HEK293 (cell line): ENCODE measurements at regions not wholly inside any gene's neighbourhood (a gene's known extent, or its start where the extent isn't known, plus 50 kb on each side); places are given as distances from the start of the nearest gene placed in this dataset.

ENCODE experiments used
- CTCF ChIA-PET: fragments of 350-600 bp; formaldehyde crosslinking; extraction: SDS; loops from one replicate; lab custom pipeline; 2021; ENCODE audit warnings: antibody characterized with exemption; lab: Yijun Ruan, JAX
- POLR2A ChIA-PET: fragments of 300-600 bp; formaldehyde crosslinking; extraction: SDS; loops from one replicate; lab custom pipeline; 2020; ENCODE audit warnings: antibody characterized with exemption, inconsistent platforms; lab: Yijun Ruan, JAX
- H3K27ac ChIP-seq: fragments of 200-500 bp; sonication (Bioruptor generic); 2 replicates; pipeline ENCODE4 v1.5.1; 2014; ENCODE audit warnings: low read depth, low read length, control low read depth, inconsistent platforms; ENCODE audit errors: extremely low read depth
- H3K36me3 ChIP-seq, 2 experiments: fragments of 200-500 bp in 1 of 2; sonication (Bioruptor generic) in 1 of 2; 1 replicate in 1 of 2; 2 replicates in 1 of 2; pipeline ENCODE4 v1.5.1; 2014 to 2017; ENCODE audit warnings: inconsistent platforms in 2 of 2, low read length in 2 of 2; ENCODE audit not compliant: control insufficient read depth in 2 of 2, insufficient read depth in 1 of 2
- H3K4me1 ChIP-seq: fragments of 200-500 bp; sonication (Bioruptor generic); 2 replicates; pipeline ENCODE4 v1.5.1; 2014; ENCODE audit warnings: mild to moderate bottlenecking, low read length, inconsistent platforms; ENCODE audit not compliant: control insufficient read depth, insufficient read depth
- H3K4me3 ChIP-seq: 2 replicates; pipeline ENCODE4 v1.5.1; 2011; ENCODE audit warnings: low read depth, mild to moderate bottlenecking, control low read depth, low read length, moderate library complexity
- H3K9me3 ChIP-seq: fragments of 200-500 bp; sonication (Bioruptor generic); 2 replicates; pipeline ENCODE4 v1.5.1; 2014; ENCODE audit warnings: low read depth, low read length, inconsistent platforms; ENCODE audit not compliant: control insufficient read depth, insufficient read depth
- OSR2 ChIP-seq: fragments of 450-650 bp; formaldehyde crosslinking; IDR thresholded peaks from 2 replicates; pipeline ENCODE4 v1.5.1; 2016; ENCODE audit warnings: missing biosample characterization, missing genetic modification characterization
- OVOL3 ChIP-seq: fragments of 450-650 bp; formaldehyde crosslinking; IDR thresholded peaks from 2 replicates; pipeline ENCODE4 v1.5.1; 2016; ENCODE audit warnings: missing biosample characterization, missing genetic modification characterization
- SCRT1 ChIP-seq: fragments of 450-650 bp; formaldehyde crosslinking; IDR thresholded peaks from 2 replicates; pipeline ENCODE4 v1.5.1; 2016; ENCODE audit warnings: missing biosample characterization, missing genetic modification characterization, borderline replicate concordance
- SP3 ChIP-seq: fragments of 450-650 bp; formaldehyde crosslinking; IDR thresholded peaks from 2 replicates; pipeline ENCODE4 v1.5.1; 2016; ENCODE audit warnings: missing biosample characterization, missing genetic modification characterization
- ZFP41 ChIP-seq: fragments of 450-650 bp; formaldehyde crosslinking; IDR thresholded peaks from 2 replicates; pipeline ENCODE4 v1.5.1; 2016; ENCODE audit warnings: missing biosample characterization, missing genetic modification characterization, borderline replicate concordance
- ZNF2 ChIP-seq: fragments of 450-650 bp; formaldehyde crosslinking; IDR thresholded peaks from 2 replicates; pipeline ENCODE4 v1.5.1; 2016; ENCODE audit warnings: missing biosample characterization, missing genetic modification characterization
- ZNF391 ChIP-seq: fragments of 450-650 bp; formaldehyde crosslinking; IDR thresholded peaks from 2 replicates; pipeline ENCODE4 v1.5.1; 2016; ENCODE audit warnings: low read depth, missing biosample characterization, missing genetic modification characterization, borderline replicate concordance
- ZNF473 ChIP-seq: fragments of 450-650 bp; formaldehyde crosslinking; IDR thresholded peaks from 2 replicates; pipeline ENCODE4 v1.5.1; 2017; ENCODE audit warnings: missing biosample characterization, missing genetic modification characterization
- ZNF510 ChIP-seq: fragments of 450-650 bp; formaldehyde crosslinking; IDR thresholded peaks from 2 replicates; pipeline ENCODE4 v1.5.1; 2018; ENCODE audit warnings: mild to moderate bottlenecking, missing genetic modification characterization, missing biosample characterization; ENCODE audit not compliant: insufficient replicate concordance
- ZNF701 ChIP-seq: fragments of 450-650 bp; formaldehyde crosslinking; IDR thresholded peaks from 2 replicates; pipeline ENCODE4 v1.5.1; 2016; ENCODE audit warnings: missing biosample characterization, missing genetic modification characterization
- ZNF707 ChIP-seq: fragments of 450-650 bp; formaldehyde crosslinking; IDR thresholded peaks from 2 replicates; pipeline ENCODE4 v1.5.1; 2016; ENCODE audit warnings: missing biosample characterization, missing genetic modification characterization
- ZNF830 ChIP-seq: fragments of 450-650 bp; IDR thresholded peaks from 2 replicates; pipeline ENCODE4 v1.5.0; 2018; ENCODE audit warnings: missing biosample characterization, missing genetic modification characterization, low read depth, mild to moderate bottlenecking, moderate library complexity
- TF ChIP-seq, protein P1 (sequence below): fragments of 450-650 bp; formaldehyde crosslinking; IDR thresholded peaks from 2 replicates; pipeline ENCODE4 v1.5.1; 2017; ENCODE audit warnings: missing biosample characterization, missing genetic modification characterization
- TF ChIP-seq, protein P2 (sequence below): fragments of 450-650 bp; formaldehyde crosslinking; IDR thresholded peaks from 2 replicates; pipeline ENCODE4 v1.5.1; 2016; ENCODE audit warnings: missing biosample characterization, missing genetic modification characterization
- TF ChIP-seq, protein P3 (sequence below): fragments of 450-650 bp; IDR thresholded peaks from 2 replicates; pipeline ENCODE4 v1.5.1; 2018; ENCODE audit warnings: missing biosample characterization, mild to moderate bottlenecking, missing genetic modification characterization
- TF ChIP-seq, protein P4 (sequence below): fragments of 450-650 bp; formaldehyde crosslinking; IDR thresholded peaks from 2 replicates; pipeline ENCODE4; 2016; ENCODE audit warnings: missing biosample characterization, missing genetic modification characterization
- TF ChIP-seq, protein P5 (sequence below): fragments of 450-650 bp; formaldehyde crosslinking; IDR thresholded peaks from 2 replicates; pipeline ENCODE4 v1.5.1; 2016; ENCODE audit warnings: missing biosample characterization, missing genetic modification characterization

DNA sequence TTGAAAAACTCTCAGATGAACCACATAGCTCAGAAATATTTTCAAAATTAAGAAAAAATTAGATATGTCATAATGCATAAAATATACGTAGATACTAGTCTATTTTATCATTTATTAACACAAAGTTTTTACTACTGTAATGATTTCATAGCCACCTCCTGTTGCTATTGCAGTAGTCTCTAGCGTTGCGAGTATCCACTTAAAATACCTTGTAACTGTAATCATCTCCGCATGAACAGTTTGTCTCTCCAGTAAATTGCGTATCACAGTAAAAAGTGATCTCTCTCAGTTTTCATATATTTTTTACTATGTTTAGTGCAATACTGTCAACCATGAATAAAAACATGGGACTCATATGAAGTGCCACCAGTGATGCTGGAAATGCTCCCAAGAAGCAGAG is 417.9 kb upstream of the ZNF462 start:
- ChIA-PET POLR2A (no interaction called here), CTCF (interaction anchor here (0.6 kb wide), 1 partner anchor 23 kb away, joined by 4 read pairs; no protein-coding TSS in a partner anchor)
- Histone ChIP-seq H3K36me3 (no peaks in the 10 kb centered on the region), H3K4me1 (no peaks in the 10 kb centered on the region), H3K9me3 (no peaks in the 10 kb centered on the region), H3K27ac (no peak overlapping the region), H3K4me3 (no peak overlapping the region)
- TF ChIP-seq, protein P1, sequence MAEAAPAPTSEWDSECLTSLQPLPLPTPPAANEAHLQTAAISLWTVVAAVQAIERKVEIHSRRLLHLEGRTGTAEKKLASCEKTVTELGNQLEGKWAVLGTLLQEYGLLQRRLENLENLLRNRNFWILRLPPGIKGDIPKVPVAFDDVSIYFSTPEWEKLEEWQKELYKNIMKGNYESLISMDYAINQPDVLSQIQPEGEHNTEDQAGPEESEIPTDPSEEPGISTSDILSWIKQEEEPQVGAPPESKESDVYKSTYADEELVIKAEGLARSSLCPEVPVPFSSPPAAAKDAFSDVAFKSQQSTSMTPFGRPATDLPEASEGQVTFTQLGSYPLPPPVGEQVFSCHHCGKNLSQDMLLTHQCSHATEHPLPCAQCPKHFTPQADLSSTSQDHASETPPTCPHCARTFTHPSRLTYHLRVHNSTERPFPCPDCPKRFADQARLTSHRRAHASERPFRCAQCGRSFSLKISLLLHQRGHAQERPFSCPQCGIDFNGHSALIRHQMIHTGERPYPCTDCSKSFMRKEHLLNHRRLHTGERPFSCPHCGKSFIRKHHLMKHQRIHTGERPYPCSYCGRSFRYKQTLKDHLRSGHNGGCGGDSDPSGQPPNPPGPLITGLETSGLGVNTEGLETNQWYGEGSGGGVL (tag by site-specific recombination), result no peak
- TF ChIP-seq SP3 (tag by site-specific recombination), result no peak
- TF ChIP-seq ZFP41 (tag by site-specific recombination), result no peak
- no peak for TF ChIP-seq ZNF473 (tag by site-specific recombination)
- TF ChIP-seq SCRT1 (tag by site-specific recombination), result no peak
- TF ChIP-seq ZNF391 (tag by site-specific recombination), result no peak
- TF ChIP-seq ZNF2 (tag by site-specific recombination), result no peak
- no peak for TF ChIP-seq OVOL3 (tag by site-specific recombination)
- no peak for TF ChIP-seq ZNF707 (tag by site-specific recombination)
- TF ChIP-seq ZNF510, result no peak
- no peak for TF ChIP-seq OSR2 (tag by site-specific recombination)

DNA sequence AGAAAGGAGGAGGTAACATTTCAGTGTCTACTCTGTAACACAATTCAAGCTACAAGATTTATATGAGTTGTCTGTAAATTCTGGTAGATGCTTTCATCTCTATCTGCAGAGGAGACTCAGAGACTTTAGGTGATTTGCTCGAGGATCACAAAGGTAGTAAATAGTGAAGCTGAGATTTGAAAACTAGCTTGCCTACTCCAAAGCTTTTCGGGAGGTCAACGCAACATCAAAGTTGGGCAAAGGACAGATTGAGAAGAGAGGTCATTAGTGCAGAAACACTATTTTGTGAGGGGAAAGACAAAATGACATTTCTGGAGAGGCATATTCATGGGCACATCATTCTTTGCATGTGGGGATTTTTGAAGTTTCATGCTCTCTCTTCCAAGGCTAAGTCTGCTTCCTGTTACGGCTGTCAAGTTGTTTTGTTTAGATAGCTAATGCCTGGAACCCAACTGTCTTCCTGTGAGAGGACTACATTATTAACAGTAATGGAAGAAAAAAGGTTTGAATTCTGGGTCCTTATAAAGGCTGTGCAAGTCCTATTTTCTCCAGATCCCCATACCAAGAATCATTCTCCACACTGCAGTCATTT is 413.5 kb upstream of the ZNF462 start:
- Histone ChIP-seq H3K4me3 (no peak overlapping the region), H3K9me3 (no peaks in the 10 kb centered on the region), H3K36me3 (no peaks in the 10 kb centered on the region), H3K4me1 (no peaks in the 10 kb centered on the region), H3K27ac (no peak overlapping the region)
- TF ChIP-seq, protein P2, sequence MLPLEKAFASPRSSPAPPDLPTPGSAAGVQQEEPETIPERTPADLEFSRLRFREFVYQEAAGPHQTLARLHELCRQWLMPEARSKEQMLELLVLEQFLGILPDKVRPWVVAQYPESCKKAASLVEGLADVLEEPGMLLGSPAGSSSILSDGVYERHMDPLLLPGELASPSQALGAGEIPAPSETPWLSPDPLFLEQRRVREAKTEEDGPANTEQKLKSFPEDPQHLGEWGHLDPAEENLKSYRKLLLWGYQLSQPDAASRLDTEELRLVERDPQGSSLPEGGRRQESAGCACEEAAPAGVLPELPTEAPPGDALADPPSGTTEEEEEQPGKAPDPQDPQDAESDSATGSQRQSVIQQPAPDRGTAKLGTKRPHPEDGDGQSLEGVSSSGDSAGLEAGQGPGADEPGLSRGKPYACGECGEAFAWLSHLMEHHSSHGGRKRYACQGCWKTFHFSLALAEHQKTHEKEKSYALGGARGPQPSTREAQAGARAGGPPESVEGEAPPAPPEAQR, result no peak
- TF ChIP-seq ZNF701 (tag by site-specific recombination) (no peak), ZNF830 (no peak)
- TF ChIP-seq, protein P3, sequence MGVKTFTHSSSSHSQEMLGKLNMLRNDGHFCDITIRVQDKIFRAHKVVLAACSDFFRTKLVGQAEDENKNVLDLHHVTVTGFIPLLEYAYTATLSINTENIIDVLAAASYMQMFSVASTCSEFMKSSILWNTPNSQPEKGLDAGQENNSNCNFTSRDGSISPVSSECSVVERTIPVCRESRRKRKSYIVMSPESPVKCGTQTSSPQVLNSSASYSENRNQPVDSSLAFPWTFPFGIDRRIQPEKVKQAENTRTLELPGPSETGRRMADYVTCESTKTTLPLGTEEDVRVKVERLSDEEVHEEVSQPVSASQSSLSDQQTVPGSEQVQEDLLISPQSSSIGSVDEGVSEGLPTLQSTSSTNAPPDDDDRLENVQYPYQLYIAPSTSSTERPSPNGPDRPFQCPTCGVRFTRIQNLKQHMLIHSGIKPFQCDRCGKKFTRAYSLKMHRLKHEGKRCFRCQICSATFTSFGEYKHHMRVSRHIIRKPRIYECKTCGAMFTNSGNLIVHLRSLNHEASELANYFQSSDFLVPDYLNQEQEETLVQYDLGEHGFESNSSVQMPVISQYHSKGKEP (tag by site-specific recombination), result no peak
- TF ChIP-seq, protein P4, sequence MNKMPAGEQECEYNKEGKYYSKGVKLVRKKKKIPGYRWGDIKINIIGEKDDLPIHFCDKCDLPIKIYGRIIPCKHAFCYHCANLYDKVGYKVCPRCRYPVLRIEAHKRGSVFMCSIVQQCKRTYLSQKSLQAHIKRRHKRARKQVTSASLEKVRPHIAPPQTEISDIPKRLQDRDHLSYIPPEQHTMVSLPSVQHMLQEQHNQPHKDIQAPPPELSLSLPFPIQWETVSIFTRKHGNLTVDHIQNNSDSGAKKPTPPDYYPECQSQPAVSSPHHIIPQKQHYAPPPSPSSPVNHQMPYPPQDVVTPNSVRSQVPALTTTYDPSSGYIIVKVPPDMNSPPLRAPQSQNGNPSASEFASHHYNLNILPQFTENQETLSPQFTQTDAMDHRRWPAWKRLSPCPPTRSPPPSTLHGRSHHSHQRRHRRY (tag by site-specific recombination), result no peak
- TF ChIP-seq, protein P5, sequence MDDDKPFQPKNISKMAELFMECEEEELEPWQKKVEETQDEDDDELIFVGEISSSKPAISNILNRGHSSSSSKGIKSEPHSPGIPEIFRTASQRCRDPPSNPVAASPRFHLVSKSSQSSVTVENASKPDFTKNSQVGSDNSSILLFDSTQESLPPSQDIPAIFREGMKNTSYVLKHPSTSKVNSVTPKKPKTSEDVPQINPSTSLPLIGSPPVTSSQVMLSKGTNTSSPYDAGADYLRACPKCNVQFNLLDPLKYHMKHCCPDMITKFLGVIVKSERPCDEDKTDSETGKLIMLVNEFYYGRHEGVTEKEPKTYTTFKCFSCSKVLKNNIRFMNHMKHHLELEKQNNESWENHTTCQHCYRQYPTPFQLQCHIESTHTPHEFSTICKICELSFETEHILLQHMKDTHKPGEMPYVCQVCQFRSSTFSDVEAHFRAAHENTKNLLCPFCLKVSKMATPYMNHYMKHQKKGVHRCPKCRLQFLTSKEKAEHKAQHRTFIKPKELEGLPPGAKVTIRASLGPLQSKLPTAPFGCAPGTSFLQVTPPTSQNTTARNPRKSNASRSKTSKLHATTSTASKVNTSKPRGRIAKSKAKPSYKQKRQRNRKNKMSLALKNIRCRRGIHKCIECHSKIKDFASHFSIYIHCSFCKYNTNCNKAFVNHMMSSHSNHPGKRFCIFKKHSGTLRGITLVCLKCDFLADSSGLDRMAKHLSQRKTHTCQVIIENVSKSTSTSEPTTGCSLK (tag by site-specific recombination), result no peak
- POLR2A ChIA-PET, result no interaction called here
- CTCF ChIA-PET, result interaction anchor here (0.6 kb wide), 2 partner anchors 43 to 719 kb away, joined by 3 read pairs; no protein-coding TSS in a partner anchor
